HL-60 (cell line): ENCODE measurements at regions not wholly inside any gene's neighbourhood (a gene's known extent, or its start where the extent isn't known, plus 50 kb on each side); places are given as distances from the start of the nearest gene placed in this dataset.
"Not testable (repeated sequence)": the region's sequence is repeated elsewhere in the genome, so short reads cannot be mapped to it uniquely, and the experiment has no call there.

Experiments
- DNase-seq, 2 experiments: peaks; one replicate each; pipeline ENCODE4 v3.0.0-alpha.2; 2010 to 2020; ENCODE audit warnings: low read depth in 1 of 2, low spot score in 1 of 2
- H3K27ac ChIP-seq: fragments of 250-450 bp; sonication (Bioruptor Pico); replicated peaks from 2 replicates; pipeline ENCODE4 v1.5.1; 2020; ENCODE audit warnings: mild to moderate bottlenecking, moderate library complexity
- H3K27me3 ChIP-seq: fragments of 250-450 bp; sonication (Bioruptor Pico); 2 replicates; pipeline ENCODE4 v1.5.1; 2021; ENCODE audit warnings: mild to moderate bottlenecking, moderate library complexity; ENCODE audit not compliant: insufficient read depth, poor library complexity, severe bottlenecking
- H3K4me3 ChIP-seq: replicated peaks from 2 replicates; pipeline ENCODE4 v1.5.1; 2011; ENCODE audit warnings: mild to moderate bottlenecking, control low read depth, low read length; ENCODE audit not compliant: insufficient read depth
- GABPA ChIP-seq: IDR thresholded peaks from 2 replicates; pipeline ENCODE4 v1.6.1; 2012; ENCODE audit warnings: low read depth
- POLR2AphosphoS5 ChIP-seq: IDR thresholded peaks from 2 replicates; pipeline ENCODE4 v1.6.1; 2012; ENCODE audit warnings: low read depth
- SPI1 ChIP-seq: IDR thresholded peaks from 2 replicates; pipeline ENCODE4 v1.6.1; 2012; ENCODE audit warnings: low read depth, mild to moderate bottlenecking, borderline replicate concordance
- TF ChIP-seq, protein P1 (sequence below): IDR thresholded peaks from one replicate; pipeline ENCODE4 v1.5.1; 2011; ENCODE audit warnings: low read length, control low read depth, inconsistent platforms; ENCODE audit not compliant: insufficient read depth
- TF ChIP-seq, protein P2 (sequence below): IDR thresholded peaks from 2 replicates; pipeline ENCODE4 v1.6.1; 2012; ENCODE audit warnings: low read depth; ENCODE audit not compliant: insufficient replicate concordance

- DNase-seq = no peak
- Histone ChIP-seq H3K27me3 (no peaks in the 10 kb centered on the region), H3K4me3 (no peak overlapping the region), H3K27ac (no peak overlapping the region)
- TF ChIP-seq SPI1 = no peak
- no peak for TF ChIP-seq GABPA
- TF ChIP-seq, protein P1, sequence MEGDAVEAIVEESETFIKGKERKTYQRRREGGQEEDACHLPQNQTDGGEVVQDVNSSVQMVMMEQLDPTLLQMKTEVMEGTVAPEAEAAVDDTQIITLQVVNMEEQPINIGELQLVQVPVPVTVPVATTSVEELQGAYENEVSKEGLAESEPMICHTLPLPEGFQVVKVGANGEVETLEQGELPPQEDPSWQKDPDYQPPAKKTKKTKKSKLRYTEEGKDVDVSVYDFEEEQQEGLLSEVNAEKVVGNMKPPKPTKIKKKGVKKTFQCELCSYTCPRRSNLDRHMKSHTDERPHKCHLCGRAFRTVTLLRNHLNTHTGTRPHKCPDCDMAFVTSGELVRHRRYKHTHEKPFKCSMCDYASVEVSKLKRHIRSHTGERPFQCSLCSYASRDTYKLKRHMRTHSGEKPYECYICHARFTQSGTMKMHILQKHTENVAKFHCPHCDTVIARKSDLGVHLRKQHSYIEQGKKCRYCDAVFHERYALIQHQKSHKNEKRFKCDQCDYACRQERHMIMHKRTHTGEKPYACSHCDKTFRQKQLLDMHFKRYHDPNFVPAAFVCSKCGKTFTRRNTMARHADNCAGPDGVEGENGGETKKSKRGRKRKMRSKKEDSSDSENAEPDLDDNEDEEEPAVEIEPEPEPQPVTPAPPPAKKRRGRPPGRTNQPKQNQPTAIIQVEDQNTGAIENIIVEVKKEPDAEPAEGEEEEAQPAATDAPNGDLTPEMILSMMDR = no peak
- no peak for TF ChIP-seq POLR2AphosphoS5
- TF ChIP-seq, protein P2, sequence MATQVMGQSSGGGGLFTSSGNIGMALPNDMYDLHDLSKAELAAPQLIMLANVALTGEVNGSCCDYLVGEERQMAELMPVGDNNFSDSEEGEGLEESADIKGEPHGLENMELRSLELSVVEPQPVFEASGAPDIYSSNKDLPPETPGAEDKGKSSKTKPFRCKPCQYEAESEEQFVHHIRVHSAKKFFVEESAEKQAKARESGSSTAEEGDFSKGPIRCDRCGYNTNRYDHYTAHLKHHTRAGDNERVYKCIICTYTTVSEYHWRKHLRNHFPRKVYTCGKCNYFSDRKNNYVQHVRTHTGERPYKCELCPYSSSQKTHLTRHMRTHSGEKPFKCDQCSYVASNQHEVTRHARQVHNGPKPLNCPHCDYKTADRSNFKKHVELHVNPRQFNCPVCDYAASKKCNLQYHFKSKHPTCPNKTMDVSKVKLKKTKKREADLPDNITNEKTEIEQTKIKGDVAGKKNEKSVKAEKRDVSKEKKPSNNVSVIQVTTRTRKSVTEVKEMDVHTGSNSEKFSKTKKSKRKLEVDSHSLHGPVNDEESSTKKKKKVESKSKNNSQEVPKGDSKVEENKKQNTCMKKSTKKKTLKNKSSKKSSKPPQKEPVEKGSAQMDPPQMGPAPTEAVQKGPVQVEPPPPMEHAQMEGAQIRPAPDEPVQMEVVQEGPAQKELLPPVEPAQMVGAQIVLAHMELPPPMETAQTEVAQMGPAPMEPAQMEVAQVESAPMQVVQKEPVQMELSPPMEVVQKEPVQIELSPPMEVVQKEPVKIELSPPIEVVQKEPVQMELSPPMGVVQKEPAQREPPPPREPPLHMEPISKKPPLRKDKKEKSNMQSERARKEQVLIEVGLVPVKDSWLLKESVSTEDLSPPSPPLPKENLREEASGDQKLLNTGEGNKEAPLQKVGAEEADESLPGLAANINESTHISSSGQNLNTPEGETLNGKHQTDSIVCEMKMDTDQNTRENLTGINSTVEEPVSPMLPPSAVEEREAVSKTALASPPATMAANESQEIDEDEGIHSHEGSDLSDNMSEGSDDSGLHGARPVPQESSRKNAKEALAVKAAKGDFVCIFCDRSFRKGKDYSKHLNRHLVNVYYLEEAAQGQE = no peak
Measured at GRCh38 chr1:236338096-236338495, 56.0 kb upstream of the EDARADD start.

DNA sequence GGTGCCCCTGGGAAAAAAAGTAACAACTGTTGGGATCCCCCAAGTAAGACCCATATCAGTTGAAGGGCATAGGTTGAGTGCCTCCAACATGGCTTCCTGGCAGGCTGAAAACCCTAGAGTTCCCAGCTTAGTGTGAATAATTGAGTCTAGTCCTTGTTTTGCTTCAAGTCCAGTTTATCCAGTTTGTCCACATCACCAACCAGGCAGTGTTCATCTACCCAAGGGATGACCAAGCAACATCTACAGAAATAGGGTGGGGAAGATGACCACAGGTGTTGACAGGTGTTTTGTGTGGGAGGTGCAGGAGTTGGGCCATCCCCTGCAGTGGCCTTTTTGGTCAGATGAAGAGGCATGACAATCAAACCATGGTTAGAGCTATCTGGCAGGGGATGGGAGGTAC, 54.3 kb upstream of the ERO1B start:
- no peak overlapping the region for H3K27ac ChIP-seq

DNA sequence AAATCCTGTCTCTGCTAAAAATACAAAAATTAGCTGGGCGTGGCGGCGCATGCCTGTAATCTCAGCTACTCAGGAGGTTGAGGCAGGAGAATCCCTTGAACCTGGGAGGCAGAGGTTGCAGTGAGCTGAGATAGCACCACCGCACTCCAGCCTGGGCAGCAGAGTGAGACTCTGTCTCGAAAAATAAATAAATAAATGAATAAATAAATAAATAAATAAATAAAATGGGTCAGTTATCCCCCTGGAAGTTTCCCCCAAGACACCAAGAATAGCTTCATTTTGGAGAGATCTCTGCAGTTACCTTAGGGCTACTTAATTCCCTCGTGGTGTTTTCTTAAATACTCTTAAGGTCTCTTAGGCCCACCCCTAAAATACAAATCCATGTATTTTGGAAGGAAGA, 53.9 kb upstream of the ERO1B start:
- not testable (repeated sequence) for DNase-seq, H3K4me3 ChIP-seq, H3K27me3 ChIP-seq, H3K27ac ChIP-seq

More for the DNA sequence above, 54.3 kb upstream of the ERO1B start:
- no peaks in the 10 kb centered on the region for H3K27me3 ChIP-seq
- no peak for TF ChIP-seq POLR2AphosphoS5
- no peak for TF ChIP-seq SPI1
- TF ChIP-seq GABPA = no peak
- TF ChIP-seq, protein P2 = no peak
- TF ChIP-seq, protein P1 = no peak
- no peak overlapping the region for H3K4me3 ChIP-seq
- DNase-seq = no peak

- TF ChIP-seq, protein P1 = no peak
- Histone ChIP-seq H3K27me3 (no peaks in the 10 kb centered on the region), H3K27ac (no peak overlapping the region), H3K4me3 (no peak overlapping the region)
- DNase-seq = no peak
Measured at GRCh38 chr1:236334893-236335545, 53.3 kb upstream of the ERO1B start.
